HL-60 (cell line): ENCODE measurements at regions not wholly inside any gene's neighbourhood (a gene's known extent, or its start where the extent isn't known, plus 50 kb on each side); places are given as distances from the start of the nearest gene placed in this dataset.

Source experiments
- DNase-seq, 2 experiments: peaks; one replicate each; pipeline ENCODE4 v3.0.0-alpha.2; 2010 to 2020; ENCODE audit warnings: low read depth in 1 of 2, low spot score in 1 of 2
- H3K27ac ChIP-seq: fragments of 250-450 bp; sonication (Bioruptor Pico); replicated peaks from 2 replicates; pipeline ENCODE4 v1.5.1; 2020; ENCODE audit warnings: mild to moderate bottlenecking, moderate library complexity
- H3K27me3 ChIP-seq: fragments of 250-450 bp; sonication (Bioruptor Pico); 2 replicates; pipeline ENCODE4 v1.5.1; 2021; ENCODE audit warnings: mild to moderate bottlenecking, moderate library complexity; ENCODE audit not compliant: insufficient read depth, poor library complexity, severe bottlenecking
- H3K4me3 ChIP-seq: replicated peaks from 2 replicates; pipeline ENCODE4 v1.5.1; 2011; ENCODE audit warnings: mild to moderate bottlenecking, control low read depth, low read length; ENCODE audit not compliant: insufficient read depth
- GABPA ChIP-seq: IDR thresholded peaks from 2 replicates; pipeline ENCODE4 v1.6.1; 2012; ENCODE audit warnings: low read depth
- POLR2AphosphoS5 ChIP-seq: IDR thresholded peaks from 2 replicates; pipeline ENCODE4 v1.6.1; 2012; ENCODE audit warnings: low read depth
- SPI1 ChIP-seq: IDR thresholded peaks from 2 replicates; pipeline ENCODE4 v1.6.1; 2012; ENCODE audit warnings: low read depth, mild to moderate bottlenecking, borderline replicate concordance
- TF ChIP-seq, protein P1 (sequence below): IDR thresholded peaks from one replicate; pipeline ENCODE4 v1.5.1; 2011; ENCODE audit warnings: low read length, control low read depth, inconsistent platforms; ENCODE audit not compliant: insufficient read depth
- TF ChIP-seq, protein P2 (sequence below): IDR thresholded peaks from 2 replicates; pipeline ENCODE4 v1.6.1; 2012; ENCODE audit warnings: low read depth; ENCODE audit not compliant: insufficient replicate concordance

DNA sequence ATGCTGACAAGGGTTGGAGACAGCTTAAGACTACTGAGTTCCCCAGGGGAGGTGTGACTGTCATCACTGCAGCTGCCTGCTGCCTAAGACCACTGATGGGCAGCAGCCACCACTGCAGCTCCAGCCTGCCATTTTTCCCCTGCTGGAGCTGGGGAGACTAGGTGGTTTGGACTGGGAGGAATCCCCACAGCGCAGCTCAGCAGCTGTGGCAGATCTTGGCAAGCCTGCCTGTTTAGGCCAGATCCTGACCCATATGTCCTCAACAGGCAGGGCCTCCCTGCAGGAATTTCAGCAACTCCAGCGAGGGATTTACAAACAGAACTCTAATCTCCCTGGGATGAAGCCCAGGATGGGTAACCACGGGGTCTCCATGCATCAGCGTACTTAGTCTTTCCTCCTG lies 356.4 kb upstream of the TOM1L1 start:
- Histone ChIP-seq H3K4me3 (no peak overlapping the region), H3K27ac (no peak overlapping the region), H3K27me3 (no peaks in the 10 kb centered on the region)
- TF ChIP-seq, protein P1, sequence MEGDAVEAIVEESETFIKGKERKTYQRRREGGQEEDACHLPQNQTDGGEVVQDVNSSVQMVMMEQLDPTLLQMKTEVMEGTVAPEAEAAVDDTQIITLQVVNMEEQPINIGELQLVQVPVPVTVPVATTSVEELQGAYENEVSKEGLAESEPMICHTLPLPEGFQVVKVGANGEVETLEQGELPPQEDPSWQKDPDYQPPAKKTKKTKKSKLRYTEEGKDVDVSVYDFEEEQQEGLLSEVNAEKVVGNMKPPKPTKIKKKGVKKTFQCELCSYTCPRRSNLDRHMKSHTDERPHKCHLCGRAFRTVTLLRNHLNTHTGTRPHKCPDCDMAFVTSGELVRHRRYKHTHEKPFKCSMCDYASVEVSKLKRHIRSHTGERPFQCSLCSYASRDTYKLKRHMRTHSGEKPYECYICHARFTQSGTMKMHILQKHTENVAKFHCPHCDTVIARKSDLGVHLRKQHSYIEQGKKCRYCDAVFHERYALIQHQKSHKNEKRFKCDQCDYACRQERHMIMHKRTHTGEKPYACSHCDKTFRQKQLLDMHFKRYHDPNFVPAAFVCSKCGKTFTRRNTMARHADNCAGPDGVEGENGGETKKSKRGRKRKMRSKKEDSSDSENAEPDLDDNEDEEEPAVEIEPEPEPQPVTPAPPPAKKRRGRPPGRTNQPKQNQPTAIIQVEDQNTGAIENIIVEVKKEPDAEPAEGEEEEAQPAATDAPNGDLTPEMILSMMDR: no peak
- TF ChIP-seq, protein P2, sequence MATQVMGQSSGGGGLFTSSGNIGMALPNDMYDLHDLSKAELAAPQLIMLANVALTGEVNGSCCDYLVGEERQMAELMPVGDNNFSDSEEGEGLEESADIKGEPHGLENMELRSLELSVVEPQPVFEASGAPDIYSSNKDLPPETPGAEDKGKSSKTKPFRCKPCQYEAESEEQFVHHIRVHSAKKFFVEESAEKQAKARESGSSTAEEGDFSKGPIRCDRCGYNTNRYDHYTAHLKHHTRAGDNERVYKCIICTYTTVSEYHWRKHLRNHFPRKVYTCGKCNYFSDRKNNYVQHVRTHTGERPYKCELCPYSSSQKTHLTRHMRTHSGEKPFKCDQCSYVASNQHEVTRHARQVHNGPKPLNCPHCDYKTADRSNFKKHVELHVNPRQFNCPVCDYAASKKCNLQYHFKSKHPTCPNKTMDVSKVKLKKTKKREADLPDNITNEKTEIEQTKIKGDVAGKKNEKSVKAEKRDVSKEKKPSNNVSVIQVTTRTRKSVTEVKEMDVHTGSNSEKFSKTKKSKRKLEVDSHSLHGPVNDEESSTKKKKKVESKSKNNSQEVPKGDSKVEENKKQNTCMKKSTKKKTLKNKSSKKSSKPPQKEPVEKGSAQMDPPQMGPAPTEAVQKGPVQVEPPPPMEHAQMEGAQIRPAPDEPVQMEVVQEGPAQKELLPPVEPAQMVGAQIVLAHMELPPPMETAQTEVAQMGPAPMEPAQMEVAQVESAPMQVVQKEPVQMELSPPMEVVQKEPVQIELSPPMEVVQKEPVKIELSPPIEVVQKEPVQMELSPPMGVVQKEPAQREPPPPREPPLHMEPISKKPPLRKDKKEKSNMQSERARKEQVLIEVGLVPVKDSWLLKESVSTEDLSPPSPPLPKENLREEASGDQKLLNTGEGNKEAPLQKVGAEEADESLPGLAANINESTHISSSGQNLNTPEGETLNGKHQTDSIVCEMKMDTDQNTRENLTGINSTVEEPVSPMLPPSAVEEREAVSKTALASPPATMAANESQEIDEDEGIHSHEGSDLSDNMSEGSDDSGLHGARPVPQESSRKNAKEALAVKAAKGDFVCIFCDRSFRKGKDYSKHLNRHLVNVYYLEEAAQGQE: no peak
- TF ChIP-seq SPI1: no peak
- TF ChIP-seq POLR2AphosphoS5: no peak
- TF ChIP-seq GABPA: no peak
- DNase-seq: no peak

DNA sequence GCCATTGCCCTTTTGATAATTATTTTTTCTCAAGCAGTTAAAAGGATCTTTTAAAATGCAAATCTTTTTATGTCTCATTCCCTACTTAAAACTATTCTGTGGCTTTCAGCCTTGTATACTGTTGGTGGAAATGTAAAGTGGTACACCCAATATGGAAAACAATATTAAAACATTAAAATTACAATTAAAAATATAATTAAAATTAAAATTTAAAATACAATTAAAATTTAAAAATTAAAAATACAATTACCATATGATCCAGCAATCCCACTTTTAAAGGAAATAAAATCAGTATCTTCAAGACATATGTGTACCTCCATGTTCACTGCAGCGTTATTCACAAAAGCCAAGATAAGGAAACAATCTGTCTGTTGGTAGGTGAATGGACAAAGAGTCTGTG lies 340.8 kb upstream of the TOM1L1 start:
- no peak overlapping the region for H3K27ac ChIP-seq
- H3K27me3 ChIP-seq: no peaks in the 10 kb centered on the region
- TF ChIP-seq, protein P2: no peak
- TF ChIP-seq POLR2AphosphoS5 (no peak), SPI1 (no peak), GABPA (no peak)
- TF ChIP-seq, protein P1: no peak
- DNase-seq: no peak
- no peak overlapping the region for H3K4me3 ChIP-seq

GRCh38 chr17:54608634-54609155 lies 292.0 kb upstream of the TOM1L1 start:
- Histone ChIP-seq H3K4me3 (no peak overlapping the region), H3K27ac (no peak overlapping the region), H3K27me3 (no peaks in the 10 kb centered on the region)
- no peak for DNase-seq
- no peak for TF ChIP-seq POLR2AphosphoS5
- TF ChIP-seq, protein P2: no peak
- TF ChIP-seq SPI1: no peak
- no peak for TF ChIP-seq GABPA
- TF ChIP-seq, protein P1: no peak
